ENCODE measurements at regions not wholly inside any gene's neighbourhood (a gene's known extent, or its start where the extent isn't known, plus 50 kb on each side); places are given as distances from the start of the nearest gene placed in this dataset.

GRCh38 chr15:77859491-77860060 lies 217.9 kb downstream of the TBC1D2B start:
- TF ChIP-seq CTCF (IDR thresholded peaks at IDR 0.05) = no peak
- TF ChIP-seq EZH2 (IDR thresholded peaks at IDR 0.05; ENCODE audit: borderline replicate concordance, insufficient read depth, low read depth, low read length, poor library complexity, severe bottlenecking) = no peak

Data from B cell (primary cell).